Neural progenitor cell (in vitro differentiated cells): ENCODE measurements at regions not wholly inside any gene's neighbourhood (a gene's known extent, or its start where the extent isn't known, plus 50 kb on each side); places are given as distances from the start of the nearest gene placed in this dataset.

Experiments
- DNase-seq: peaks from one replicate; pipeline ENCODE4 v3.0.0-alpha.2; 2016; ENCODE audit warnings: low spot score
- H2AFZ ChIP-seq: fragments of 200-600 bp; sonication (generic); replicated peaks from 2 replicates; pipeline ENCODE4 v1.6.1; 2016; ENCODE audit warnings: antibody characterized with exemption
- H3F3A ChIP-seq: fragments of 200-600 bp; sonication (generic); 2 replicates; pipeline ENCODE4 v1.6.1; 2016; ENCODE audit warnings: antibody characterized with exemption, low read depth
- H3K27ac ChIP-seq: fragments of 200-600 bp; sonication (generic); 2 replicates; pipeline ENCODE4 v1.5.1; 2016; ENCODE audit warnings: mild to moderate bottlenecking
- H3K27me3 ChIP-seq: fragments of 200-600 bp; sonication (generic); 2 replicates; pipeline ENCODE4 v1.6.1; 2016; ENCODE audit warnings: mild to moderate bottlenecking, moderate library complexity
- H3K36me3 ChIP-seq: fragments of 200-600 bp; sonication (generic); 2 replicates; pipeline ENCODE4 v1.5.1; 2016
- H3K4me1 ChIP-seq: fragments of 200-600 bp; sonication (generic); 2 replicates; pipeline ENCODE4 v1.6.1; 2016; ENCODE audit warnings: mixed run types
- H3K4me2 ChIP-seq: fragments of 200-600 bp; sonication (generic); 2 replicates; pipeline ENCODE4 v1.6.1; 2016
- H3K4me3 ChIP-seq: fragments of 200-600 bp; sonication (generic); 2 replicates; pipeline ENCODE4 v1.5.1; 2016
- H3K79me2 ChIP-seq: fragments of 200-600 bp; sonication (generic); 2 replicates; pipeline ENCODE4 v1.6.1; 2016; ENCODE audit warnings: low read depth
- H3K9ac ChIP-seq: fragments of 200-600 bp; sonication (generic); 2 replicates; pipeline ENCODE4 v1.6.1; 2016
- H3K9me3 ChIP-seq: fragments of 200-600 bp; sonication (generic); 2 replicates; pipeline ENCODE4 v1.5.1; 2016; ENCODE audit warnings: low read depth
- H4K20me1 ChIP-seq: fragments of 200-600 bp; sonication (generic); 2 replicates; pipeline ENCODE4 v1.6.1; 2016; ENCODE audit warnings: low read depth
- H3K27ac Mint-ChIP-seq: 3 replicates; pipeline ENCODE4 v1.8.0; 2021; ENCODE audit warnings: mixed read lengths
- H3K27me3 Mint-ChIP-seq: 2 replicates; pipeline ENCODE4 v1.8.0; 2022; ENCODE audit warnings: low read depth, mild to moderate bottlenecking, inconsistent platforms, moderate library complexity, mixed read lengths; ENCODE audit not compliant: insufficient read depth
- H3K36me3 Mint-ChIP-seq: 3 replicates; pipeline ENCODE4 v1.8.0; 2021; ENCODE audit warnings: mixed read lengths
- H3K4me1 Mint-ChIP-seq: 3 replicates; pipeline ENCODE4 v1.8.0; 2021; ENCODE audit warnings: mixed read lengths
- H3K4me3 Mint-ChIP-seq: 3 replicates; pipeline ENCODE4 v1.8.0; 2021; ENCODE audit warnings: mild to moderate bottlenecking, moderate library complexity, mixed read lengths
- H3K9me3 Mint-ChIP-seq: 3 replicates; pipeline ENCODE4 v1.8.0; 2020; ENCODE audit warnings: mixed read lengths
- CTCF ChIP-seq: fragments of 200-600 bp; sonication (generic); IDR thresholded peaks from 2 replicates; pipeline ENCODE4 v1.5.1; 2017; ENCODE audit warnings: antibody characterized with exemption, mild to moderate bottlenecking
- EZH2 ChIP-seq: fragments of 200-600 bp; sonication (generic); IDR thresholded peaks from 2 replicates; pipeline ENCODE4 v1.6.1; 2017; ENCODE audit warnings: antibody characterized with exemption, mild to moderate bottlenecking, moderate library complexity
- EZH2phosphoT487 ChIP-seq: fragments of 200-600 bp; sonication (generic); IDR thresholded peaks from 2 replicates; pipeline ENCODE4 v1.6.1; 2017; ENCODE audit warnings: antibody characterized with exemption

DNA sequence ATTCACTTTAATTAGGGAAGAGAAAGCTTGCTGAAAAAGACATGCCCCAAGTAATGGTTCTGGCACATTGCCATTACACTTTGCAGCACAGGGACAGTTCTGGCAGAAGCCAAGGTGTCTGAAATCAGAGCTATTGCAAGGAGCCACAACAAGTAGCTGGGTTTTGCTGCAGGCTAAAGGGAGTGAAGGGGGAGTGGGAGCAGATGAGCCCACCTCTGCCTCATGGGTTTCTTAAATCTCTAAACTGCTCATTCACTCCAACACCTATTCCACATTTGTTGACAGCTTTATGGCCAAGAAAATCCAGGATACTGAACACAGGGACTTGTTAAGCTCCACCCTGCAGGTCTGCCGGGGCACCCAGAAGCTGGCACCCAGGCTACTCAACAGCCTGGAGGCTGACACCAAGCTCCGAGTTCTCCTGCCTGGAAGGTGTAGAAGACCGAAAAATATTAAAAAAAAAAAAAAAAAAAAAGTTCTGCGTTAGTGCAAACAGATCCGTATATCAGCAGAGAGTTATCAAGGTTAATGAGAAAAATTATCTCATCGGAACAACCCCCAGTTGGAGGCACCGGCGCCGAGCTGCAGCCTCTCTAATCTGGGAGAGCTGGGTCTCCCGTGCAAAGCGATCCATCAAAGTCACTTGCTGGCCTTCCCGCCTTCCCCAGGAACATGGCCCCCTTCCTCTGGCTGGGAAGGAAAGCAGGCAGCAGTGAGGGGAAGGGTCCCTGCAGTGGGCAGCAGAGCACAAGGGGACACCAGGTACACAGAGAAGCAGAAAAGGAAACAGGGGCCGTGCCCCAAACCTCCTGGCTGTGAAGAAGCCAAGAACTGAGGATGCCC lies 123.7 kb downstream of the HNMT start:
- Mint-ChIP-seq H3K36me3 (no peaks in the 10 kb centered on the region), H3K9me3 (no peaks in the 10 kb centered on the region), H3K4me3 (no peak overlapping the region)

DNA sequence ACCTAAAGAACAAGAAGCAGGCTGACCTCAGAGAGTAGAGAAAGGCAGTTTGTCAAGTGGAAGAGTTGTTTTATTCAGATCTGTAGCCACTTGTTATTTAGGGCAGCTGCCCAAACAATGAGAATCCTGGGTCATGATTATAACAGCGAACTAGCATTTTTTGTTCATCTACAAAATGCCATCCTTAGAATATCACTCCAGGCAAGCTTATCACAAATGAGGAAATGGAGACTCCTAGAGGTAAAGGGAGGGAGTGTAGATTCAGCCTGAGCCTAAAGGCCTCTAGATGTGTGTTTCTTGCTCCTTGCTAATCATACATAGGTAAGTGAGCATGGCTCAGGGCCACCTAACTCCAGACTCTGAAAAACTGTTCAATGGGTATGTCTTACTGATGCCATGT lies 126.1 kb downstream of the HNMT start:
- no peak overlapping the region for H3K9ac ChIP-seq
- no peak overlapping the region for H3K4me2 ChIP-seq
- H3K4me1 ChIP-seq, result peaks cover 14% of the 10 kb centered on the region
- no peaks in the 10 kb centered on the region for H3K79me2 ChIP-seq
- Mint-ChIP-seq H3K4me3 (no peak overlapping the region), H3K27me3 (no peaks in the 10 kb centered on the region), H3K4me1 (peaks cover 4% of the 10 kb centered on the region), H3K36me3 (no peaks in the 10 kb centered on the region), H3K9me3 (no peaks in the 10 kb centered on the region), H3K27ac (no peak overlapping the region)
- no peak overlapping the region for H2AFZ ChIP-seq
- no peaks in the 10 kb centered on the region for H4K20me1 ChIP-seq
- no peak overlapping the region for H3K27ac ChIP-seq
- DNase-seq, result no peak
- no peaks in the 10 kb centered on the region for H3K36me3 ChIP-seq
- no peaks in the 10 kb centered on the region for H3K9me3 ChIP-seq
- TF ChIP-seq EZH2phosphoT487, result no peak
- TF ChIP-seq CTCF, result peak; percentile 51
- H3K27me3 ChIP-seq, result no peaks in the 10 kb centered on the region
- peaks cover 6% of the 10 kb centered on the region for H3F3A ChIP-seq
- H3K4me3 ChIP-seq, result no peak overlapping the region

More for the DNA sequence above, 123.7 kb downstream of the HNMT start:
- Histone ChIP-seq H3K9me3 (no peaks in the 10 kb centered on the region), H3K9ac (no peak overlapping the region), H3K27ac (no peak overlapping the region), H4K20me1 (no peaks in the 10 kb centered on the region), H3K4me1 (no peaks in the 10 kb centered on the region), H3K79me2 (no peaks in the 10 kb centered on the region), H2AFZ (no peak overlapping the region), H3K27me3 (no peaks in the 10 kb centered on the region), H3K4me3 (no peak overlapping the region), H3F3A (no peaks in the 10 kb centered on the region), H3K36me3 (no peaks in the 10 kb centered on the region), H3K4me2 (no peak overlapping the region)
- Mint-ChIP-seq H3K4me1 (peaks cover 5% of the 10 kb centered on the region), H3K27me3 (peaks cover 3% of the 10 kb centered on the region), H3K27ac (no peak overlapping the region)
- TF ChIP-seq EZH2phosphoT487 (no peak), EZH2 (no peak), CTCF (no peak)
- DNase-seq, result no peak

- Mint-ChIP-seq H3K4me1 (peaks cover 4% of the 10 kb centered on the region), H3K4me3 (no peak overlapping the region), H3K27me3 (no peaks in the 10 kb centered on the region), H3K36me3 (no peaks in the 10 kb centered on the region), H3K9me3 (no peaks in the 10 kb centered on the region), H3K27ac (no peak overlapping the region)
- TF ChIP-seq EZH2 (no peak), CTCF (no peak), EZH2phosphoT487 (no peak)
- Histone ChIP-seq H3K9ac (no peak overlapping the region), H3K4me2 (peak overlapping the region; percentile 48), H4K20me1 (no peaks in the 10 kb centered on the region), H3K9me3 (no peaks in the 10 kb centered on the region), H3K27ac (peak overlapping the region; percentile 21), H3K27me3 (no peaks in the 10 kb centered on the region), H3K79me2 (no peaks in the 10 kb centered on the region), H3K4me1 (peaks cover 14% of the 10 kb centered on the region), H3F3A (peaks cover 6% of the 10 kb centered on the region), H3K4me3 (no peak overlapping the region), H2AFZ (no peak overlapping the region), H3K36me3 (no peaks in the 10 kb centered on the region)
- no peak for DNase-seq
Observed at GRCh38 chr2:138093455-138093854, 129.2 kb downstream of the HNMT start.
